HepG2 (cell line): ENCODE measurements at regions not wholly inside any gene's neighbourhood (a gene's known extent, or its start where the extent isn't known, plus 50 kb on each side); places are given as distances from the start of the nearest gene placed in this dataset.

Experiments
- AHR ChIP-seq: IDR thresholded peaks from 2 replicates; pipeline ENCODE4 v1.6.1; 2018; ENCODE audit warnings: missing genetic modification reagents, missing compliant biosample characterization
- CEBPB ChIP-seq: IDR thresholded peaks from 2 replicates; pipeline ENCODE4 v1.6.1; 2011; ENCODE audit warnings: low read depth, low read length, improper control_type of control experiment, borderline replicate concordance
- CTCF ChIP-seq: sonication (generic); formaldehyde crosslinking; IDR thresholded peaks from 2 replicates; pipeline ENCODE4 v1.5.0; 2020; ENCODE audit warnings: mild to moderate bottlenecking, missing genetic modification reagents, moderate library complexity
- ELF1 ChIP-seq: sonication (generic); formaldehyde crosslinking; IDR thresholded peaks from 2 replicates; pipeline ENCODE4 v1.4.0; 2020; ENCODE audit warnings: missing genetic modification reagents
- EZH2 ChIP-seq: conservative IDR thresholded peaks from 2 replicates; pipeline ENCODE4 v1.6.1; 2012; ENCODE audit warnings: mild to moderate bottlenecking, low read depth, low read length, moderate library complexity
- HNRNPK ChIP-seq: fragments of 200-400 bp; formaldehyde crosslinking; IDR thresholded peaks from 2 replicates; pipeline ENCODE4 v1.6.1; 2018; ENCODE audit warnings: low read length, low read depth, moderate library complexity, mild to moderate bottlenecking; ENCODE audit not compliant: poor library complexity, severe bottlenecking
- ISL2 ChIP-seq: sonication (generic); formaldehyde crosslinking; IDR thresholded peaks from 2 replicates; pipeline ENCODE4 v1.5.0; 2020; ENCODE audit warnings: missing genetic modification reagents
- MTA1 ChIP-seq: sonication (generic); formaldehyde crosslinking; IDR thresholded peaks from 2 replicates; pipeline ENCODE4 v1.4.0; 2020; ENCODE audit warnings: missing genetic modification reagents, mild to moderate bottlenecking, borderline replicate concordance
- REST ChIP-seq, 2 experiments: IDR thresholded peaks; 2 replicates each; pipeline ENCODE4 v1.6.1; 2011 to 2012; ENCODE audit warnings: low read length in 2 of 2, borderline replicate concordance in 1 of 2, low read depth in 1 of 2, mild to moderate bottlenecking in 1 of 2, moderate library complexity in 1 of 2
- SYNCRIP ChIP-seq: fragments of 200-400 bp; formaldehyde crosslinking; IDR thresholded peaks from 2 replicates; pipeline ENCODE4 v1.6.1; 2018; ENCODE audit warnings: mild to moderate bottlenecking, low read depth, low read length; ENCODE audit not compliant: insufficient read depth
- TP53 ChIP-seq: sonication (generic); formaldehyde crosslinking; conservative IDR thresholded peaks from 2 replicates; pipeline ENCODE4 v1.4.0; 2020; ENCODE audit warnings: missing genetic modification reagents
- ZBTB4 ChIP-seq: sonication (generic); formaldehyde crosslinking; IDR thresholded peaks from 2 replicates; pipeline ENCODE4 v1.4.0; 2020; ENCODE audit warnings: missing genetic modification reagents, mild to moderate bottlenecking, borderline replicate concordance
- TF ChIP-seq, protein P1 (sequence below): IDR thresholded peaks from 2 replicates; pipeline ENCODE4 v1.6.1; 2016; ENCODE audit warnings: control low read depth
- TF ChIP-seq, protein P2 (sequence below): sonication (generic); formaldehyde crosslinking; IDR thresholded peaks from 2 replicates; pipeline ENCODE4 v1.4.0; 2020; ENCODE audit warnings: missing genetic modification reagents

- TF ChIP-seq CEBPB (no peak), HNRNPK (no peak), ELF1 (CRISPR knock-in tag) (no peak), REST (IDR thresholded peaks at IDR 0.05; ENCODE audit: borderline replicate concordance in 1 of 2, low read depth in 1 of 2, low read length in 2 of 2) (no peak), CTCF (CRISPR knock-in tag) (peak; percentile 59), EZH2 (no peak), ISL2 (CRISPR knock-in tag) (no peak), TP53 (CRISPR knock-in tag) (no peak), ZBTB4 (CRISPR knock-in tag) (no peak), AHR (CRISPR knock-in tag) (no peak), MTA1 (no peak), SYNCRIP (no peak)
- TF ChIP-seq, protein P1, sequence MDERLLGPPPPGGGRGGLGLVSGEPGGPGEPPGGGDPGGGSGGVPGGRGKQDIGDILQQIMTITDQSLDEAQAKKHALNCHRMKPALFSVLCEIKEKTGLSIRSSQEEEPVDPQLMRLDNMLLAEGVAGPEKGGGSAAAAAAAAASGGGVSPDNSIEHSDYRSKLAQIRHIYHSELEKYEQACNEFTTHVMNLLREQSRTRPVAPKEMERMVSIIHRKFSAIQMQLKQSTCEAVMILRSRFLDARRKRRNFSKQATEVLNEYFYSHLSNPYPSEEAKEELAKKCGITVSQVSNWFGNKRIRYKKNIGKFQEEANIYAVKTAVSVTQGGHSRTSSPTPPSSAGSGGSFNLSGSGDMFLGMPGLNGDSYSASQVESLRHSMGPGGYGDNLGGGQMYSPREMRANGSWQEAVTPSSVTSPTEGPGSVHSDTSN (CRISPR knock-in tag) = no peak
- TF ChIP-seq, protein P2, sequence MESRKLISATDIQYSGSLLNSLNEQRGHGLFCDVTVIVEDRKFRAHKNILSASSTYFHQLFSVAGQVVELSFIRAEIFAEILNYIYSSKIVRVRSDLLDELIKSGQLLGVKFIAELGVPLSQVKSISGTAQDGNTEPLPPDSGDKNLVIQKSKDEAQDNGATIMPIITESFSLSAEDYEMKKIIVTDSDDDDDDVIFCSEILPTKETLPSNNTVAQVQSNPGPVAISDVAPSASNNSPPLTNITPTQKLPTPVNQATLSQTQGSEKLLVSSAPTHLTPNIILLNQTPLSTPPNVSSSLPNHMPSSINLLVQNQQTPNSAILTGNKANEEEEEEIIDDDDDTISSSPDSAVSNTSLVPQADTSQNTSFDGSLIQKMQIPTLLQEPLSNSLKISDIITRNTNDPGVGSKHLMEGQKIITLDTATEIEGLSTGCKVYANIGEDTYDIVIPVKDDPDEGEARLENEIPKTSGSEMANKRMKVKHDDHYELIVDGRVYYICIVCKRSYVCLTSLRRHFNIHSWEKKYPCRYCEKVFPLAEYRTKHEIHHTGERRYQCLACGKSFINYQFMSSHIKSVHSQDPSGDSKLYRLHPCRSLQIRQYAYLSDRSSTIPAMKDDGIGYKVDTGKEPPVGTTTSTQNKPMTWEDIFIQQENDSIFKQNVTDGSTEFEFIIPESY = no peak
These were observed 1158.4 kb upstream of the TMEM132C start for GRCh38 chr12:127108360-127109215.
